GM12878 (cell line): ENCODE measurements at regions not wholly inside any gene's neighbourhood (a gene's known extent, or its start where the extent isn't known, plus 50 kb on each side); places are given as distances from the start of the nearest gene placed in this dataset.

ENCODE experiments used
- ATAC-seq: fragments of 200-7000 bp; cut with Tn5 transposase; 3 replicates; pipeline ENCODE4 v1.9.1; 2020; ENCODE audit warnings: mild to moderate bottlenecking, moderate library complexity
- BruUV-seq: library from RNA; stranded (reverse); fragments of 400-500 nt; replicated peaks from 2 replicates; lab custom pipeline; 2021; lab: Mats Ljungman, UMichigan
- CTCF ChIA-PET: fragments of 300-600 bp; sonication (Branson Sonifier 250); formaldehyde crosslinking; extraction: SDS; loops from one replicate; lab custom pipeline; 2021; ENCODE audit warnings: inconsistent platforms; lab: Yijun Ruan, JAX
- POLR2A ChIA-PET: fragments of 350-600 bp; formaldehyde crosslinking; extraction: SDS; loops from one replicate; lab custom pipeline; 2021; ENCODE audit warnings: inconsistent platforms; lab: Charles Lee
- RAD21 ChIA-PET: fragments of 300-600 bp; sonication (Branson Sonifier 250); formaldehyde crosslinking; loops from one replicate; lab custom pipeline; 2023; ENCODE audit warnings: antibody characterized with exemption; ENCODE audit not compliant: unreplicated experiment; lab: Charles Lee
- SMC1A ChIA-PET: fragments of 300-600 bp; sonication (Branson Sonifier 250); formaldehyde crosslinking; loops from one replicate; lab custom pipeline; 2023; ENCODE audit not compliant: unreplicated experiment, uncharacterized antibody; lab: Charles Lee
- DNase-seq: peaks from one replicate; pipeline ENCODE4 v3.0.0-alpha.2; 2011; ENCODE audit warnings: low read depth, low spot score
- FAIRE-seq: peaks from 3 replicates; lab custom pipeline; 2011; peaks lifted over from hg19 to GRCh38; lab: Jason Lieb, UNC
- H2AFZ ChIP-seq: 2 replicates; pipeline ENCODE4 v1.6.0; 2011; ENCODE audit warnings: low read depth, low read length, control low read depth; ENCODE audit not compliant: control insufficient read depth
- H3K27ac ChIP-seq: 2 replicates; pipeline ENCODE4 v1.5.1; 2011; ENCODE audit warnings: control low read depth; ENCODE audit not compliant: control insufficient read depth, insufficient read depth
- H3K27me3 ChIP-seq, 2 experiments: replicated peaks in 1 of 2; 2 replicates each; pipeline versions ENCODE4 v1.6.0 to v1.6.1; 2011; ENCODE audit warnings: low read length in 1 of 2; ENCODE audit not compliant: control insufficient read depth in 2 of 2, insufficient read depth in 2 of 2
- H3K36me3 ChIP-seq, 2 experiments: 2 replicates each; pipeline ENCODE4 v1.5.1; 2011; ENCODE audit warnings: low read length in 1 of 2; ENCODE audit not compliant: control insufficient read depth in 2 of 2, insufficient read depth in 2 of 2
- H3K4me1 ChIP-seq: 2 replicates; pipeline ENCODE4 v1.6.1; 2011; ENCODE audit warnings: mild to moderate bottlenecking, low read length, moderate library complexity, mixed read lengths; ENCODE audit not compliant: control insufficient read depth, insufficient read depth
- H3K4me2 ChIP-seq: 2 replicates; pipeline ENCODE4 v1.6.0; 2011; ENCODE audit warnings: control low read depth; ENCODE audit not compliant: control insufficient read depth, insufficient read depth
- H3K4me3 ChIP-seq: fragments of 200-600 bp; sonication (generic); 2 replicates; pipeline ENCODE4 v1.5.1; 2016
- H3K79me2 ChIP-seq: 2 replicates; pipeline ENCODE4 v1.6.0; 2011; ENCODE audit warnings: low read length; ENCODE audit not compliant: control insufficient read depth, insufficient read depth
- H3K9ac ChIP-seq: 2 replicates; pipeline ENCODE4 v1.8.0; 2011; ENCODE audit warnings: low read length, control low read depth, mixed read lengths; ENCODE audit not compliant: control insufficient read depth, insufficient read depth
- H3K9me3 ChIP-seq: replicated peaks from 3 replicates; pipeline ENCODE4 v1.5.1; 2011; ENCODE audit warnings: mild to moderate bottlenecking, low read length; ENCODE audit not compliant: control insufficient read depth, insufficient read depth
- H4K20me1 ChIP-seq: 2 replicates; pipeline ENCODE4 v1.6.0; 2011; ENCODE audit not compliant: control insufficient read depth, insufficient read depth
- ATF2 ChIP-seq: IDR thresholded peaks from 2 replicates; pipeline ENCODE4 v1.6.1; 2012; ENCODE audit warnings: low read length, inconsistent platforms
- ATF7 ChIP-seq: fragments of 450-650 bp; IDR thresholded peaks from 2 replicates; pipeline ENCODE4 v1.6.1; 2016; ENCODE audit warnings: low read depth, mild to moderate bottlenecking
- KDM1A ChIP-seq: fragments of 200-600 bp; sonication (generic); IDR thresholded peaks from 2 replicates; pipeline ENCODE4 v1.6.1; 2016; ENCODE audit warnings: borderline replicate concordance
- LARP7 ChIP-seq: fragments of 450-650 bp; IDR thresholded peaks from 2 replicates; pipeline ENCODE4 v1.6.1; 2017; ENCODE audit warnings: mild to moderate bottlenecking
- MTA3 ChIP-seq: IDR thresholded peaks from 2 replicates; pipeline ENCODE4 v1.6.1; 2012; ENCODE audit warnings: low read length, inconsistent platforms, borderline replicate concordance
- NFYB ChIP-seq: IDR thresholded peaks from 2 replicates; pipeline ENCODE4 v1.6.1; 2011; ENCODE audit warnings: low read depth, mild to moderate bottlenecking, low read length, improper control_type of control experiment, moderate library complexity; ENCODE audit not compliant: insufficient read depth
- NKRF ChIP-seq: fragments of 450-650 bp; conservative IDR thresholded peaks from 2 replicates; pipeline ENCODE4 v1.6.1; 2017; ENCODE audit warnings: mild to moderate bottlenecking, moderate library complexity
- SPI1 ChIP-seq: IDR thresholded peaks from 2 replicates; pipeline ENCODE4 v1.6.1; 2011; ENCODE audit warnings: low read depth, mild to moderate bottlenecking, low read length, moderate library complexity, borderline replicate concordance; ENCODE audit not compliant: insufficient read depth
- SREBF2 ChIP-seq: IDR thresholded peaks from 2 replicates; pipeline ENCODE4 v1.6.1; 2012; ENCODE audit warnings: mild to moderate bottlenecking, low read length
- TAF1 ChIP-seq: IDR thresholded peaks from 2 replicates; pipeline ENCODE4 v1.6.1; 2011; ENCODE audit warnings: mild to moderate bottlenecking, low read depth, low read length, borderline replicate concordance
- USF1 ChIP-seq: IDR thresholded peaks from 2 replicates; pipeline ENCODE4 v1.6.1; 2011; ENCODE audit warnings: borderline replicate concordance, low read depth, mild to moderate bottlenecking, moderate library complexity, mixed read lengths, low read length; ENCODE audit not compliant: insufficient read depth; ENCODE audit errors: extremely low read length
- WGBS: methylation state at CpG from one replicate; pipeline ENCODE4 v1.1.6; 2016; ENCODE audit warnings: low lambda C conversion rate; ENCODE audit not compliant: insufficient replicate concordance, insufficient coverage; ENCODE audit errors: missing lambda C conversion rate; 5-methylcytosine and 5-hydroxymethylcytosine counted together
- in situ Hi-C: fragments of 300-500 bp; cut with MboI; formaldehyde crosslinking; loops from 9 replicates; pipeline ENCODE4 v1.14.3; 2018; ENCODE audit warnings: mixed read lengths
- intact Hi-C: fragments of 100-400 bp; cut with micrococcal nuclease; formaldehyde crosslinking; loops from one replicate; pipeline ENCODE4 v1.14.2; 2022; ENCODE audit not compliant: unreplicated experiment
- TF ChIP-seq, protein P1 (sequence below): IDR thresholded peaks from 2 replicates; pipeline ENCODE4 v1.6.1; 2012; ENCODE audit warnings: low read depth, low read length, improper control_type of control experiment
- TF ChIP-seq, protein P2 (sequence below): fragments of 450-650 bp; IDR thresholded peaks from 2 replicates; pipeline ENCODE4 v1.6.1; 2017; ENCODE audit warnings: antibody characterized with exemption, mild to moderate bottlenecking, moderate library complexity

DNA sequence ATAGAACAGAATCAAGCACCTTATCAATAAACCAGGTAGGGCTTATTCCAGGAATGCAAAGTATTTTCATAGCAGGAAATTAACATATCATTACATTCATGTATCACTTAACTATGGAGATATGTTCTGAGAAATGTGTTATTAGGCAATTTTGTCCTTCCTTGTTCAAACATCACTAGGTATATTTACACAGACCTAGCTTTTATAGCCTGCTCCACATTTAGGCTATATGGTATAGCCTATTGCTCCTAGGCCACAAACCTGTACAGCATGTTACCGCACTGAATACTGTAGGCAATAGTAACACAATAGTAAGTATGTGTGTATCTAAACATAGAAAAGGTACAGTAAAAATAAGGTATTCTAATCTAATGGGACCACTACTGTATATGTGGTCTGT is 82.8 kb upstream of the KCTD1 start:
- Histone ChIP-seq H3K36me3 (no peaks in the 10 kb centered on the region), H3K27ac (no peak overlapping the region), H3K4me1 (no peaks in the 10 kb centered on the region), H3K79me2 (no peaks in the 10 kb centered on the region), H4K20me1 (no peaks in the 10 kb centered on the region), H2AFZ (no peak overlapping the region), H3K27me3 (peaks cover 0 to 3% of the 10 kb centered on the region in 2 experiments; a peak in 1 of 4 replicates), H3K4me3 (no peak overlapping the region), H3K9ac (no peak overlapping the region), H3K9me3 (no peaks in the 10 kb centered on the region; the same call in 2 of the 3 replicates), H3K4me2 (no peak overlapping the region)
- in situ Hi-C loops = no loop called here
- WGBS = 0% methylated on average over 1 of the region's 1 CpG
- RAD21 ChIA-PET = interaction anchor here (2.1 kb wide), 1 partner anchor 226 kb away, joined by 4 read pairs; no protein-coding TSS in a partner anchor
- ATAC-seq (no peak), FAIRE-seq (no peak), DNase-seq (no peak)
- SMC1A ChIA-PET = no interaction called here
- BruUV-seq = no TSS peak
- POLR2A ChIA-PET = no interaction called here
- intact Hi-C loops = no loop called here
- CTCF ChIA-PET = interaction anchor here (0.9 kb wide), 1 partner anchor 9 kb away, joined by 3 read pairs; no protein-coding TSS in a partner anchor
- no peak for TF ChIP-seq MTA3
- no peak for TF ChIP-seq NKRF
- no peak for TF ChIP-seq TAF1
- TF ChIP-seq, protein P1, sequence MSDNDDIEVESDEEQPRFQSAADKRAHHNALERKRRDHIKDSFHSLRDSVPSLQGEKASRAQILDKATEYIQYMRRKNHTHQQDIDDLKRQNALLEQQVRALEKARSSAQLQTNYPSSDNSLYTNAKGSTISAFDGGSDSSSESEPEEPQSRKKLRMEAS = no peak
- no peak for TF ChIP-seq LARP7
- TF ChIP-seq NFYB = no peak
- no peak for TF ChIP-seq SPI1
- TF ChIP-seq USF1 = no peak
- no peak for TF ChIP-seq ATF2
- TF ChIP-seq, protein P2, sequence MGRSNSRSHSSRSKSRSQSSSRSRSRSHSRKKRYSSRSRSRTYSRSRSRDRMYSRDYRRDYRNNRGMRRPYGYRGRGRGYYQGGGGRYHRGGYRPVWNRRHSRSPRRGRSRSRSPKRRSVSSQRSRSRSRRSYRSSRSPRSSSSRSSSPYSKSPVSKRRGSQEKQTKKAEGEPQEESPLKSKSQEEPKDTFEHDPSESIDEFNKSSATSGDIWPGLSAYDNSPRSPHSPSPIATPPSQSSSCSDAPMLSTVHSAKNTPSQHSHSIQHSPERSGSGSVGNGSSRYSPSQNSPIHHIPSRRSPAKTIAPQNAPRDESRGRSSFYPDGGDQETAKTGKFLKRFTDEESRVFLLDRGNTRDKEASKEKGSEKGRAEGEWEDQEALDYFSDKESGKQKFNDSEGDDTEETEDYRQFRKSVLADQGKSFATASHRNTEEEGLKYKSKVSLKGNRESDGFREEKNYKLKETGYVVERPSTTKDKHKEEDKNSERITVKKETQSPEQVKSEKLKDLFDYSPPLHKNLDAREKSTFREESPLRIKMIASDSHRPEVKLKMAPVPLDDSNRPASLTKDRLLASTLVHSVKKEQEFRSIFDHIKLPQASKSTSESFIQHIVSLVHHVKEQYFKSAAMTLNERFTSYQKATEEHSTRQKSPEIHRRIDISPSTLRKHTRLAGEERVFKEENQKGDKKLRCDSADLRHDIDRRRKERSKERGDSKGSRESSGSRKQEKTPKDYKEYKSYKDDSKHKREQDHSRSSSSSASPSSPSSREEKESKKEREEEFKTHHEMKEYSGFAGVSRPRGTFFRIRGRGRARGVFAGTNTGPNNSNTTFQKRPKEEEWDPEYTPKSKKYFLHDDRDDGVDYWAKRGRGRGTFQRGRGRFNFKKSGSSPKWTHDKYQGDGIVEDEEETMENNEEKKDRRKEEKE = no peak
- TF ChIP-seq SREBF2 = no peak
- TF ChIP-seq ATF7 = no peak
- no peak for TF ChIP-seq KDM1A
